Neural progenitor cell (in vitro differentiated cells): ENCODE measurements at regions not wholly inside any gene's neighbourhood (a gene's known extent, or its start where the extent isn't known, plus 50 kb on each side); places are given as distances from the start of the nearest gene placed in this dataset.

Experiments
- DNase-seq: peaks from one replicate; pipeline ENCODE4 v3.0.0-alpha.2; 2016; ENCODE audit warnings: low spot score
- H2AFZ ChIP-seq: fragments of 200-600 bp; sonication (generic); replicated peaks from 2 replicates; pipeline ENCODE4 v1.6.1; 2016; ENCODE audit warnings: antibody characterized with exemption
- H3F3A ChIP-seq: fragments of 200-600 bp; sonication (generic); 2 replicates; pipeline ENCODE4 v1.6.1; 2016; ENCODE audit warnings: antibody characterized with exemption, low read depth
- H3K27ac ChIP-seq: fragments of 200-600 bp; sonication (generic); 2 replicates; pipeline ENCODE4 v1.5.1; 2016; ENCODE audit warnings: mild to moderate bottlenecking
- H3K27me3 ChIP-seq: fragments of 200-600 bp; sonication (generic); 2 replicates; pipeline ENCODE4 v1.6.1; 2016; ENCODE audit warnings: mild to moderate bottlenecking, moderate library complexity
- H3K36me3 ChIP-seq: fragments of 200-600 bp; sonication (generic); 2 replicates; pipeline ENCODE4 v1.5.1; 2016
- H3K4me1 ChIP-seq: fragments of 200-600 bp; sonication (generic); 2 replicates; pipeline ENCODE4 v1.6.1; 2016; ENCODE audit warnings: mixed run types
- H3K4me2 ChIP-seq: fragments of 200-600 bp; sonication (generic); 2 replicates; pipeline ENCODE4 v1.6.1; 2016
- H3K4me3 ChIP-seq: fragments of 200-600 bp; sonication (generic); 2 replicates; pipeline ENCODE4 v1.5.1; 2016
- H3K79me2 ChIP-seq: fragments of 200-600 bp; sonication (generic); 2 replicates; pipeline ENCODE4 v1.6.1; 2016; ENCODE audit warnings: low read depth
- H3K9ac ChIP-seq: fragments of 200-600 bp; sonication (generic); 2 replicates; pipeline ENCODE4 v1.6.1; 2016
- H3K9me3 ChIP-seq: fragments of 200-600 bp; sonication (generic); 2 replicates; pipeline ENCODE4 v1.5.1; 2016; ENCODE audit warnings: low read depth
- H4K20me1 ChIP-seq: fragments of 200-600 bp; sonication (generic); 2 replicates; pipeline ENCODE4 v1.6.1; 2016; ENCODE audit warnings: low read depth
- H3K27ac Mint-ChIP-seq: 3 replicates; pipeline ENCODE4 v1.8.0; 2021; ENCODE audit warnings: mixed read lengths
- H3K27me3 Mint-ChIP-seq: 2 replicates; pipeline ENCODE4 v1.8.0; 2022; ENCODE audit warnings: low read depth, mild to moderate bottlenecking, inconsistent platforms, moderate library complexity, mixed read lengths; ENCODE audit not compliant: insufficient read depth
- H3K36me3 Mint-ChIP-seq: 3 replicates; pipeline ENCODE4 v1.8.0; 2021; ENCODE audit warnings: mixed read lengths
- H3K4me1 Mint-ChIP-seq: 3 replicates; pipeline ENCODE4 v1.8.0; 2021; ENCODE audit warnings: mixed read lengths
- H3K4me3 Mint-ChIP-seq: 3 replicates; pipeline ENCODE4 v1.8.0; 2021; ENCODE audit warnings: mild to moderate bottlenecking, moderate library complexity, mixed read lengths
- H3K9me3 Mint-ChIP-seq: 3 replicates; pipeline ENCODE4 v1.8.0; 2020; ENCODE audit warnings: mixed read lengths
- EZH2 ChIP-seq: fragments of 200-600 bp; sonication (generic); IDR thresholded peaks from 2 replicates; pipeline ENCODE4 v1.6.1; 2017; ENCODE audit warnings: antibody characterized with exemption, mild to moderate bottlenecking, moderate library complexity
- EZH2phosphoT487 ChIP-seq: fragments of 200-600 bp; sonication (generic); IDR thresholded peaks from 2 replicates; pipeline ENCODE4 v1.6.1; 2017; ENCODE audit warnings: antibody characterized with exemption
- TF ChIP-seq, protein P1 (sequence below): fragments of 200-600 bp; sonication (generic); IDR thresholded peaks from 2 replicates; pipeline ENCODE4 v1.5.1; 2017; ENCODE audit warnings: antibody characterized with exemption, mild to moderate bottlenecking

DNA sequence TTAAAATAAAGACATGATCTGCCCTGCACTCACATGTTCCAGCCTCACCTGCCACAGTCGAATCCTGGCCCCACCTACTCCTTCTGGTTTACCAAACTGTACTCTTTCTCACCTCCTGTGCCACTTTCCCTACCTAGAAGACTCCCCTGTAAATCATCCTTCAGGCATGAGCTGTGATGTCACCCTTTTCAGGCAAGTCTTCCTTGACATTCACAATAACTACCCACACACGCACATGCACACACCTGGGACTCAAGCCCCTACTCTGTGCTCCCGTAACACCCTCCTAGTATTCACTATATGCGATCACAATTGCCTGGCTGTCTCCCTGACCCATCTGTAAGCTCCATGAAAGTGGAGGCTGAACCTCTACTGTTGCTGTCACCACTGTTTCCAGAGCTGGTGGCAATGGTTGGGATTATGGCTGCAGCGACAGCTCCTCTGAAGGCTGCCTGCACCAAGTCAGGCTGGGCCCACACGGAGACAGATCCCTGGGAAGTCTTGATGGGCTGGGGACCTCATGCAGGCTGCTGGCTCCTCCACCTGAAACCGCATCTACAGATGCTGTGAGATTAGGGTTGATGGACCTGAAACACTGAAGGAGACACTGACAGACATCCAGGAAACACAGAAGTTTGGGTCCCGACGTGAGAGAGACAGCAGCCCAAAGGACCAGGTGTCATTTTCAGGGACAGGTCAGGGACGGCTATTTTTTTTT is 611.1 kb downstream of the UQCRFS1 start:
- no peak overlapping the region for H3K4me2 ChIP-seq
- Mint-ChIP-seq H3K27me3 (peaks cover 4% of the 10 kb centered on the region), H3K4me1 (no peaks in the 10 kb centered on the region), H3K4me3 (no peak overlapping the region), H3K9me3 (peaks cover 20% of the 10 kb centered on the region), H3K27ac (no peak overlapping the region), H3K36me3 (no peaks in the 10 kb centered on the region)
- no peaks in the 10 kb centered on the region for H3K36me3 ChIP-seq
- no peaks in the 10 kb centered on the region for H3K79me2 ChIP-seq
- H3K9me3 ChIP-seq = no peaks in the 10 kb centered on the region
- no peak for TF ChIP-seq EZH2
- TF ChIP-seq, protein P1, sequence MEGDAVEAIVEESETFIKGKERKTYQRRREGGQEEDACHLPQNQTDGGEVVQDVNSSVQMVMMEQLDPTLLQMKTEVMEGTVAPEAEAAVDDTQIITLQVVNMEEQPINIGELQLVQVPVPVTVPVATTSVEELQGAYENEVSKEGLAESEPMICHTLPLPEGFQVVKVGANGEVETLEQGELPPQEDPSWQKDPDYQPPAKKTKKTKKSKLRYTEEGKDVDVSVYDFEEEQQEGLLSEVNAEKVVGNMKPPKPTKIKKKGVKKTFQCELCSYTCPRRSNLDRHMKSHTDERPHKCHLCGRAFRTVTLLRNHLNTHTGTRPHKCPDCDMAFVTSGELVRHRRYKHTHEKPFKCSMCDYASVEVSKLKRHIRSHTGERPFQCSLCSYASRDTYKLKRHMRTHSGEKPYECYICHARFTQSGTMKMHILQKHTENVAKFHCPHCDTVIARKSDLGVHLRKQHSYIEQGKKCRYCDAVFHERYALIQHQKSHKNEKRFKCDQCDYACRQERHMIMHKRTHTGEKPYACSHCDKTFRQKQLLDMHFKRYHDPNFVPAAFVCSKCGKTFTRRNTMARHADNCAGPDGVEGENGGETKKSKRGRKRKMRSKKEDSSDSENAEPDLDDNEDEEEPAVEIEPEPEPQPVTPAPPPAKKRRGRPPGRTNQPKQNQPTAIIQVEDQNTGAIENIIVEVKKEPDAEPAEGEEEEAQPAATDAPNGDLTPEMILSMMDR = no peak
- no peak for TF ChIP-seq EZH2phosphoT487
- H2AFZ ChIP-seq = no peak overlapping the region
- H3K27me3 ChIP-seq = no peaks in the 10 kb centered on the region
- H3K4me3 ChIP-seq = no peak overlapping the region
- peaks cover 4% of the 10 kb centered on the region for H3K4me1 ChIP-seq
- H3K27ac ChIP-seq = no peak overlapping the region
- no peak overlapping the region for H3K9ac ChIP-seq
- no peaks in the 10 kb centered on the region for H4K20me1 ChIP-seq
- H3F3A ChIP-seq = no peaks in the 10 kb centered on the region
- DNase-seq = no peak

DNA sequence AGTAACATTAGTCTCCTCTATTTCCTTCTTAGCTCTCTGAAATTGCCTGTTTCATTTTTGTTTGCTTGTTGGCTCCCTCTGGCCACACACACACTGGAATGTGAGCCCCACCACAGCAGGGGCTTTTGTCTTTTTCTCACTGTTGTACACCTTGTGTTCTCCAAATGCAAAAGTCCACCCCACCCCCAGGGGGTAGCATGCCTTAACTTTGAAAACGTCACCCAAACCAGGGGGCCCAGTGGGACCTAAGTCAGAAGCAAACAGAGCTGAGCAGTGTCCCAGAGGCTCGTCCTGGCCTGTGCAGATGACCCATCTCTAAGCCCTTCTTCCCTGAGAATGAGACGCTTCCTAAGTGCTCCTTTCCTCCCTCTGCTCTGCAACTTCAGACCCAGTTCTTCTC is 614.1 kb downstream of the UQCRFS1 start:
- H3K9me3 Mint-ChIP-seq = no peaks in the 10 kb centered on the region
- Histone ChIP-seq H3F3A (no peaks in the 10 kb centered on the region), H3K4me1 (peaks cover 4% of the 10 kb centered on the region), H2AFZ (no peak overlapping the region), H3K9ac (no peak overlapping the region), H3K79me2 (no peaks in the 10 kb centered on the region), H3K27ac (no peak overlapping the region), H4K20me1 (no peaks in the 10 kb centered on the region), H3K9me3 (no peaks in the 10 kb centered on the region), H3K27me3 (no peaks in the 10 kb centered on the region), H3K36me3 (no peaks in the 10 kb centered on the region), H3K4me2 (no peak overlapping the region), H3K4me3 (no peak overlapping the region)
- peaks cover 1% of the 10 kb centered on the region for H3K27me3 Mint-ChIP-seq
- H3K27ac Mint-ChIP-seq = no peak overlapping the region
- no peaks in the 10 kb centered on the region for H3K36me3 Mint-ChIP-seq
- TF ChIP-seq, protein P1 = no peak
- no peak for TF ChIP-seq EZH2phosphoT487
- no peak for TF ChIP-seq EZH2
- no peaks in the 10 kb centered on the region for H3K4me1 Mint-ChIP-seq
- H3K4me3 Mint-ChIP-seq = no peak overlapping the region
- no peak for DNase-seq

DNA sequence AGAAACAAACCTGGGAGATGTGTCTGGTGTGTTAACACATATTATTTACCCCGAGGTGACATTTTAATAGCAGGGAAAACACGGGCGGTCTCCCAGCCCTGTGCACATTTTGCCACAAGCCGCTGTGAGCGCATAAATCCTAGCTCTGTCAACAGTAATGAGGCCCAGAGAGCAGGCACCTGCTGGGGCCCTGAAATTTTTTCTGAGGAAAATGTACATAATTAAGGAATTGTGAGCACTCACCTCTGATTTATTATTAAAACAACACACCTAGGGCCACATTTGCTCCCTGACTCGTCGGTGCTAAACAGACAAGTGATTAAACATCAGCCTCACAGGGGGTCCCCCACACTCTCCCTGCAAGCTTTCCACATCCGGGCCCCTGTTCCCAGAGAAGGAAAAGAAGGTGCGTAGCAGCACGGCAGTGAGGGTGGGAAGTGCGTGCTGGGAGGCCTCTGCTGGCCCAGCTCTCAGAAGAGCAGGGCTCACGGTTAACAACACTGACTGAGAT is 616.3 kb downstream of the UQCRFS1 start:
- Histone ChIP-seq H3K27me3 (no peaks in the 10 kb centered on the region), H3K36me3 (no peaks in the 10 kb centered on the region), H3F3A (no peaks in the 10 kb centered on the region), H3K79me2 (no peaks in the 10 kb centered on the region), H3K4me3 (no peak overlapping the region), H3K27ac (no peak overlapping the region), H2AFZ (no peak overlapping the region), H3K4me2 (no peak overlapping the region), H3K9me3 (no peaks in the 10 kb centered on the region), H4K20me1 (no peaks in the 10 kb centered on the region), H3K9ac (no peak overlapping the region), H3K4me1 (peaks cover 4% of the 10 kb centered on the region)
- DNase-seq = no peak
- Mint-ChIP-seq H3K9me3 (no peaks in the 10 kb centered on the region), H3K27ac (no peak overlapping the region), H3K4me3 (no peak overlapping the region), H3K4me1 (no peaks in the 10 kb centered on the region), H3K27me3 (peaks cover 3% of the 10 kb centered on the region), H3K36me3 (no peaks in the 10 kb centered on the region)
- TF ChIP-seq, protein P1 = no peak
- TF ChIP-seq EZH2phosphoT487 (no peak), EZH2 (no peak)
